Upper lobe of left lung (tissue), 6 donors: ENCODE measurements at regions not wholly inside any gene's neighbourhood (a gene's known extent, or its start where the extent isn't known, plus 50 kb on each side); places are given as distances from the start of the nearest gene placed in this dataset.

Source experiments
- ATAC-seq, 2 donors: fragments of 200-7000 bp; cut with Tn5 transposase; one replicate each; pipeline ENCODE4 v1.9.1; 2022; ENCODE audit warnings: mild to moderate bottlenecking in 2 of 2, moderate library complexity in 2 of 2; ENCODE audit not compliant: low FRiP score in 2 of 2
- DNase-seq, 2 donors: peaks; one replicate each; pipeline ENCODE4 v3.0.0-alpha.2; 2019 to 2020
- H3K27ac ChIP-seq, 4 donors: fragments of 200-600 bp; sonication (generic); one replicate each; pipeline ENCODE4 v1.5.1; 2016 to 2019
- H3K27me3 ChIP-seq, 4 donors: fragments of 200-600 bp; sonication (generic); one replicate each; pipeline ENCODE4 v1.5.1; 2017 to 2019
- H3K36me3 ChIP-seq, 4 donors: fragments of 200-600 bp; sonication (generic); one replicate each; pipeline ENCODE4 v1.5.1; 2016 to 2019
- H3K4me1 ChIP-seq, 4 donors: fragments of 200-600 bp; sonication (generic); one replicate each; pipeline ENCODE4 v1.5.1; 2018 to 2019
- H3K4me3 ChIP-seq, 4 donors: fragments of 200-600 bp; sonication (generic); one replicate each; pipeline ENCODE4 v1.5.1; 2017 to 2019; ENCODE audit warnings: mild to moderate bottlenecking in 2 of 4, moderate library complexity in 1 of 4
- H3K9me3 ChIP-seq, 4 donors: fragments of 200-600 bp; sonication (generic); one replicate each; pipeline ENCODE4 v1.5.1; 2018 to 2019
- EP300 ChIP-seq, 4 donors: sonication (generic); formaldehyde crosslinking; IDR thresholded peaks; one replicate each; pipeline ENCODE4 v1.5.1; 2017; ENCODE audit warnings: antibody characterized with exemption in 4 of 4, control low read depth in 2 of 4
- POLR2A ChIP-seq, 4 donors: fragments of 450-650 bp; IDR thresholded peaks; one replicate each; pipeline ENCODE4 v1.5.1; 2016 to 2017; ENCODE audit warnings: antibody characterized with exemption in 4 of 4, mild to moderate bottlenecking in 2 of 4
- POLR2AphosphoS5 ChIP-seq, 2 donors: sonication (generic); formaldehyde crosslinking; IDR thresholded peaks; one replicate each; pipeline ENCODE4 v1.5.1; 2017; ENCODE audit warnings: antibody characterized with exemption in 2 of 2
- WGBS, 2 donors: methylation state at CpG; one replicate each; pipeline ENCODE4 v1.1.5; 2017 to 2018; 5-methylcytosine and 5-hydroxymethylcytosine counted together
- TF ChIP-seq, protein P1 (sequence below), 6 experiments: fragments of 450-650 bp in 4 of 6; fragments of 200-600 bp in 2 of 6; sonication (generic) in 2 of 6; IDR thresholded peaks; one replicate each; pipeline ENCODE4 v1.5.1; 2016 to 2019; ENCODE audit warnings: antibody characterized with exemption in 6 of 6
- donor health status: DM: no; HTN: no; CAD: no; lungs with moderate emphysema.
- donor health status: DM: no; HTN: yes; CAD: no; lungs with severe emphysema.

DNA sequence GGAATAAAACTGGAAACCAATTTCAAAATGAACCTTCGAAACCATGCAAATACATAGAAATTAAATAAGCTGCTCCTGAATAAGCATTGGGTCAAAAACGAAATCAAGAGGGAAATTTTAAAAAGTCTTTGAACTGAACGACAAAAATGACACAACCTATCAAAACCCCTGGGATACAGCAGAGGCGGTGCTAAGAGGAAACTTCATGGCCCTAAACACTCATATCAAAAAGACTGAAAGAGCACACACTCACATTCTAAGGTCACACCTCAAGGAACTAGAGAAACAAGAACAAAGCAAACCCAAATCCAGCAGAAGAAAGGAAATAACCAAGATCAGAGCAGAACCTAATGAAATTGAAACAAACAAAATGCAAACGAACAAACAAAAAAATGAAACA, 85.2 kb upstream of the CDC42BPA start:
- Histone ChIP-seq H3K4me1 (no peaks in the 10 kb centered on the region), H3K9me3 (no peaks in the 10 kb centered on the region), H3K27ac (no peak overlapping the region), H3K27me3 (no peaks in the 10 kb centered on the region), H3K4me3 (no peak overlapping the region), H3K36me3 (no peaks in the 10 kb centered on the region)
- ATAC-seq = no peak
- no peak for TF ChIP-seq POLR2A (IDR thresholded peaks at IDR 0.05)
- TF ChIP-seq EP300 (IDR thresholded peaks at IDR 0.05) = no peak
- no peak for TF ChIP-seq POLR2AphosphoS5 (IDR thresholded peaks at IDR 0.05)
- TF ChIP-seq, protein P1, sequence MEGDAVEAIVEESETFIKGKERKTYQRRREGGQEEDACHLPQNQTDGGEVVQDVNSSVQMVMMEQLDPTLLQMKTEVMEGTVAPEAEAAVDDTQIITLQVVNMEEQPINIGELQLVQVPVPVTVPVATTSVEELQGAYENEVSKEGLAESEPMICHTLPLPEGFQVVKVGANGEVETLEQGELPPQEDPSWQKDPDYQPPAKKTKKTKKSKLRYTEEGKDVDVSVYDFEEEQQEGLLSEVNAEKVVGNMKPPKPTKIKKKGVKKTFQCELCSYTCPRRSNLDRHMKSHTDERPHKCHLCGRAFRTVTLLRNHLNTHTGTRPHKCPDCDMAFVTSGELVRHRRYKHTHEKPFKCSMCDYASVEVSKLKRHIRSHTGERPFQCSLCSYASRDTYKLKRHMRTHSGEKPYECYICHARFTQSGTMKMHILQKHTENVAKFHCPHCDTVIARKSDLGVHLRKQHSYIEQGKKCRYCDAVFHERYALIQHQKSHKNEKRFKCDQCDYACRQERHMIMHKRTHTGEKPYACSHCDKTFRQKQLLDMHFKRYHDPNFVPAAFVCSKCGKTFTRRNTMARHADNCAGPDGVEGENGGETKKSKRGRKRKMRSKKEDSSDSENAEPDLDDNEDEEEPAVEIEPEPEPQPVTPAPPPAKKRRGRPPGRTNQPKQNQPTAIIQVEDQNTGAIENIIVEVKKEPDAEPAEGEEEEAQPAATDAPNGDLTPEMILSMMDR (IDR thresholded peaks at IDR 0.05) = no peak
- no peak for DNase-seq
- WGBS, 2 donors = 66 to 81% methylated on average over 5 of the region's 5 CpGs

DNA sequence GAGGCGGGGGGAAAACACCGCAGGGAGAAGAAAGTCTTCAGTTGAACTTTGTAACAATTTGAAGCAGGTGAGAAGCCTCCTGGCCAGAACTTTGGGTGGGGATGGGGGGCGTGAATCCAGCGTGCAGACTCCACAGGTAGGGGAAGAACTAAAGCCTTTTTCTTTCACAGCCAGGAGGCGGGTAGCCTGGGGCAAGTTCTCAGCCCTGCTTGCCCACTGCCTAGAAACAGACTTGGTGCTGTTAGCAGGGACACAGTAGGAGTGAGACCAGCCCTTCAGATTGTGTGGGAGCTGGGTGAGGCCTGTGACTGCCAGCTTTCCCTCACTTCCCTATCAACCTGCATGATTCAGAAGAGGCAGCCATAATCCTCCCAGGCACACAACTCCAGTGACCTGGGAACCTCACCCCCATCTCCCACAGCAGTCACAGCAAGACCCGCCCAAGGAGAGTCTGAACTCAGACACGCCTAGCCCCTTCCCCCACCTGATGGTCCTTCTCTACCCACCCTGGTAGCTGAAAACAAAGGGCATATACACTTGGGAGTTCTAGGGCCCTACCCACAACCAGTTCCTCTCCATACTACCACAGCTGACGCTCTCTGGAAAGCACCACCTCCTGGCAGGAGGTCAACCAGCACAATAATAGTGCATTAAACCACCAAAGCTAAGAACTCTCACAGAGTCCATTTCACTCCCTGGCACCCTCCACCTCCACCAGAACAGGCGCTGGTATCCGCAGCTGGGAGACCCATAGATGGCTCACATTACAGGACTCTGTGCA, 83.5 kb upstream of the CDC42BPA start:
- Histone ChIP-seq H3K9me3 (no peaks in the 10 kb centered on the region), H3K4me3 (no peak overlapping the region), H3K36me3 (no peaks in the 10 kb centered on the region), H3K27me3 (no peaks in the 10 kb centered on the region), H3K4me1 (no peaks in the 10 kb centered on the region), H3K27ac (no peak overlapping the region)
- DNase-seq = no peak
- no peak for TF ChIP-seq POLR2AphosphoS5 (IDR thresholded peaks at IDR 0.05)
- TF ChIP-seq EP300 (IDR thresholded peaks at IDR 0.05) = no peak
- TF ChIP-seq POLR2A (IDR thresholded peaks at IDR 0.05) = no peak
- TF ChIP-seq, protein P1 (IDR thresholded peaks at IDR 0.05) = no peak
- 93 to 94% methylated on average over 9 to 10 of the region's 10 CpGs for WGBS, 2 donors
- ATAC-seq = no peak

DNA sequence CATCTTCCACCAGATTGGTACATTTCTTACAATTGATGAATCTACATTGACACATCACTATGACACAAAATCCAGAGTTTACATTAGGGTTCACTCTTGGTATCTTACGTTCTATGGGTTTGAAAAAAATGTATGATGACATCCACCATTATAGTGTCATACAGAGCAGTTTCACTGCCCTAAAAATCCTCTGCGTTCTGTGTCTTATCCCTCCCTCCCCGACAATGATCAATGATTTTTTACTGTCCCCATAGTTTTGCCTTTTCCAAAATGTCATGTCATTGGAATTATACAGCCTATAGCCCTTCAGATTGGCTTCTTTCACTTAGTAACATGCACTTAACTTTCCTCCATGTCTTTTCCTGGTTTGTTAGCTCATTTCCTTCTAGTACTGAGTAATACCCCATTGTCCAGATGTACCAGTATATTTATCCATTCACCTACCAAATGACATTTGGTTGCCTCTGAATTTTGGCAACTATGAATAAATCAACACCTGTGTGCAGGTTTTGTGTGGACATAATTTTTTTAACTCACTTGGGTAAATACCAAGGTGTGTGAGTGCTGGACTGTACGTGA, 80.9 kb upstream of the CDC42BPA start:
- TF ChIP-seq POLR2AphosphoS5 (IDR thresholded peaks at IDR 0.05) (no peak), EP300 (IDR thresholded peaks at IDR 0.05) (no peak), POLR2A (IDR thresholded peaks at IDR 0.05) (no peak)
- TF ChIP-seq, protein P1 (IDR thresholded peaks at IDR 0.05) = no peak
- DNase-seq = no peak
- Histone ChIP-seq H3K4me1 (no peaks in the 10 kb centered on the region), H3K27me3 (no peaks in the 10 kb centered on the region), H3K4me3 (no peak overlapping the region), H3K9me3 (no peaks in the 10 kb centered on the region), H3K36me3 (no peaks in the 10 kb centered on the region), H3K27ac (no peak overlapping the region)
- WGBS, 2 donors = 74 to 85% methylated on average over 4 of the region's 4 CpGs
- no peak for ATAC-seq

DNA sequence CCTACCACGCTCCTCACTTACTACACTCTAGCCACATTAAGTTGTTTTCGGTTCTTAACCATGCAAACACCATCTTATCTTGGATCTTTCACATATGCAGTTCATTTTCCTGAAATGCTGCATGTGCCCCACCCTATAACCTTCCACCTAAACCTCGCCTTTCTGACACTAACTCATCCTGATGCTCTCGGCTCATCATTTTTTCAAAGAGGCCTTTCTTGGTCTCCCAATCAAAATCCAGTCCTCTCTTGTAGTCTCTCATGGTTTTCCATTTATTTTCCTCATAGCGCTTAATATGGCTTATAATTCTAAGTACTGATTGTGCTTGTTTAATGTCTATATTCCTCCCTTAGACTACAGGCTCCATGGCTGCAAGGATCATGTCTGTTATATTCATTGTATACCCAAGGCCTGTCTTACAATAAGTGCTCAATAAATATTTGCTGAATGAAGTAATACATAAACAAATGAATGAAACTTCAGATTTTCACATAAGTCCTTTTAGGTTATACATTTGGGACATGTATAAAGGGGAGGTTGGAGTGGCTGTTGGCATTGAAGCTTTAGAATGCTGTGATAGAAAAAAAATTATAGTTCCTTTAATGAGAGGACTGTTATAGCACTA, 79.2 kb upstream of the CDC42BPA start:
- TF ChIP-seq EP300 (IDR thresholded peaks at IDR 0.05) (no peak), POLR2A (IDR thresholded peaks at IDR 0.05) (no peak), POLR2AphosphoS5 (IDR thresholded peaks at IDR 0.05) (no peak)
- TF ChIP-seq, protein P1 (IDR thresholded peaks at IDR 0.05) = no peak
- H3K27me3 ChIP-seq = no peaks in the 10 kb centered on the region
- no peak overlapping the region for H3K4me3 ChIP-seq
- DNase-seq (no peak), ATAC-seq (no peak)
- H3K36me3 ChIP-seq = no peaks in the 10 kb centered on the region
- no peaks in the 10 kb centered on the region for H3K4me1 ChIP-seq
- 84 to 93% methylated on average over 5 of the region's 5 CpGs for WGBS, 2 donors
- no peak overlapping the region for H3K27ac ChIP-seq
- H3K9me3 ChIP-seq = no peaks in the 10 kb centered on the region
